ENCODE measurements at regions not wholly inside any gene's neighbourhood (a gene's known extent, or its start where the extent isn't known, plus 50 kb on each side); places are given as distances from the start of the nearest gene placed in this dataset.

DNA sequence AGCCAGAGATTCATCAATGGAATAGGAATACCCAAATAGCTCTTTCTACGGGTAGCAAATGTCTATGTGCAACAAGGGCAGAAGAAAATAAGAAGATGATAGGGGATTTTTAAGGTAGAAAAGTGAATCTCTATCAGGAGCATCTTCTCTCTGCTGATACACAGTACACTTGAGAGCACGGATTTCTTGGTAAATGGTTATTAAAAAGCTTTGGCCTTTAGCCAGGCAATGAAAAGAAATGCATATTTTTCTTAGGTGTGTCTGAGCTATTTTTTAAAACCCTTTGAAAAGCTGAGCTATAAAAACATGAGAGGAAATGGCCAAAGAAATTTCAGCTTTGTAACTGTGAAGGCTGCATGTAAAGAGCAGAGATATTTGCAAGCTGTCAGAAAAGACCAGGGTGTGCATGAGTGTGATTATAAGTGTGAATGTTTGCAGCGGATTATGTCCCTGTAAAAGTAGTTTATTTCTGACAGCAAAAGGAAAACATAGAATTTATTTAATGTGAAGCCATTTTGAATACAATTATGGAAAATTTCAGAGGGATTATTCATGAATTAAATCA is 487.1 kb upstream of the PIK3R1 start:
- TF ChIP-seq POLR2A (IDR thresholded peaks at IDR 0.05) (no peak), EP300 (IDR thresholded peaks at IDR 0.05) (no peak)
- TF ChIP-seq, protein P1, sequence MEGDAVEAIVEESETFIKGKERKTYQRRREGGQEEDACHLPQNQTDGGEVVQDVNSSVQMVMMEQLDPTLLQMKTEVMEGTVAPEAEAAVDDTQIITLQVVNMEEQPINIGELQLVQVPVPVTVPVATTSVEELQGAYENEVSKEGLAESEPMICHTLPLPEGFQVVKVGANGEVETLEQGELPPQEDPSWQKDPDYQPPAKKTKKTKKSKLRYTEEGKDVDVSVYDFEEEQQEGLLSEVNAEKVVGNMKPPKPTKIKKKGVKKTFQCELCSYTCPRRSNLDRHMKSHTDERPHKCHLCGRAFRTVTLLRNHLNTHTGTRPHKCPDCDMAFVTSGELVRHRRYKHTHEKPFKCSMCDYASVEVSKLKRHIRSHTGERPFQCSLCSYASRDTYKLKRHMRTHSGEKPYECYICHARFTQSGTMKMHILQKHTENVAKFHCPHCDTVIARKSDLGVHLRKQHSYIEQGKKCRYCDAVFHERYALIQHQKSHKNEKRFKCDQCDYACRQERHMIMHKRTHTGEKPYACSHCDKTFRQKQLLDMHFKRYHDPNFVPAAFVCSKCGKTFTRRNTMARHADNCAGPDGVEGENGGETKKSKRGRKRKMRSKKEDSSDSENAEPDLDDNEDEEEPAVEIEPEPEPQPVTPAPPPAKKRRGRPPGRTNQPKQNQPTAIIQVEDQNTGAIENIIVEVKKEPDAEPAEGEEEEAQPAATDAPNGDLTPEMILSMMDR (IDR thresholded peaks at IDR 0.05) = no peak
